Fibroblast of skin of right quadriceps (primary cell): ENCODE measurements at regions not wholly inside any gene's neighbourhood (a gene's known extent, or its start where the extent isn't known, plus 50 kb on each side); places are given as distances from the start of the nearest gene placed in this dataset.
"Not testable (repeated sequence)": the region's sequence is repeated elsewhere in the genome, so short reads cannot be mapped to it uniquely, and the experiment has no call there.

ENCODE experiments used
- DNase-seq: peaks from one replicate; pipeline ENCODE4 v3.0.0-alpha.2; 2013

- no peak for DNase-seq
These were observed 412.3 kb upstream of the TBL1XR1 start for GRCh38 chr3:177609613-177610012.

GRCh38 chr3:177610262-177610661 lies 413.0 kb upstream of the TBL1XR1 start:
- DNase-seq = no peak

GRCh38 chr3:177610686-177611633 lies 413.7 kb upstream of the TBL1XR1 start:
- no peak for DNase-seq

- DNase-seq = no peak
These were observed 414.6 kb upstream of the TBL1XR1 start for GRCh38 chr3:177611752-177612334.

GRCh38 chr3:177613901-177614300 lies 416.6 kb upstream of the TBL1XR1 start:
- no peak for DNase-seq

GRCh38 chr3:177615015-177615414 lies 417.7 kb upstream of the TBL1XR1 start:
- peak; percentile 96 for DNase-seq

- peak; percentile 82 for DNase-seq
These were observed 421.8 kb upstream of the TBL1XR1 start for GRCh38 chr3:177618873-177619733.

GRCh38 chr3:177620073-177620472 lies 422.8 kb upstream of the TBL1XR1 start:
- no peak for DNase-seq

- no peak for DNase-seq
These were observed 425.2 kb upstream of the TBL1XR1 start for GRCh38 chr3:177622520-177622919.

- no peak for DNase-seq
These were observed 425.8 kb upstream of the TBL1XR1 start for GRCh38 chr3:177622982-177623617.

- DNase-seq = no peak
These were observed 427.5 kb upstream of the TBL1XR1 start for GRCh38 chr3:177624528-177625495.

GRCh38 chr3:177626045-177626444 lies 428.8 kb upstream of the TBL1XR1 start:
- no peak for DNase-seq

GRCh38 chr3:177628095-177628719 lies 430.9 kb upstream of the TBL1XR1 start:
- not testable (repeated sequence) for DNase-seq

GRCh38 chr3:177629276-177629675 lies 432.0 kb upstream of the TBL1XR1 start:
- DNase-seq = no peak

- peak; percentile 90 for DNase-seq
These were observed 436.5 kb upstream of the TBL1XR1 start for GRCh38 chr3:177633671-177634207.

GRCh38 chr3:177635601-177636106 lies 438.4 kb upstream of the TBL1XR1 start:
- DNase-seq = not testable (repeated sequence)

- DNase-seq = peak; percentile 32
These were observed 443.2 kb upstream of the TBL1XR1 start for GRCh38 chr3:177640319-177640965.

GRCh38 chr3:177641206-177641605 lies 443.9 kb upstream of the TBL1XR1 start:
- no peak for DNase-seq

- no peak for DNase-seq
These were observed 444.9 kb upstream of the TBL1XR1 start for GRCh38 chr3:177642042-177642803.
